GM19455 (cell line): ENCODE measurements at regions not wholly inside any gene's neighbourhood (a gene's known extent, or its start where the extent isn't known, plus 50 kb on each side); places are given as distances from the start of the nearest gene placed in this dataset.

Experiments
- ATAC-seq: cut with Tn5 transposase; IDR thresholded peaks from one replicate; pipeline ENCODE4 v1.9.1; 2021; ENCODE audit not compliant: unreplicated experiment

DNA sequence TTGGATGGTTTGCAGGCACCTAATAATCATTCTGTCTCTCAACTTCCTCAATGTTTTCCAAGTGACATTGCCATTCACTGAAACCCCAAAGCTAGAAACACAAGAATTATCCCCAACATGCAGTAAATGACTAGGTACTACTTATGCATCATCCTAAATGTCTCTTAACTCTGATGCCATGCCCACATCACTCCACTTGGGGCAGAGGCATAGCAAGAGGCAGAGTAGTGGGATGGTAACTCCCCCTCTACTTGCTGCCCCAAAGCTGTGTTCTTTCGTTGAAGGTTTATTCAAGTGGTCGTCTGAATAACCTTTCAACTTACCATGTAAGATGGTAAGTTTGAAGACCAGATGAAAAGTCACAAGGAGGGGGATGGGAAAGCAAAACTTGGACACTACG, 77.9 kb upstream of the SOX5 start:
- ATAC-seq: no peak

DNA sequence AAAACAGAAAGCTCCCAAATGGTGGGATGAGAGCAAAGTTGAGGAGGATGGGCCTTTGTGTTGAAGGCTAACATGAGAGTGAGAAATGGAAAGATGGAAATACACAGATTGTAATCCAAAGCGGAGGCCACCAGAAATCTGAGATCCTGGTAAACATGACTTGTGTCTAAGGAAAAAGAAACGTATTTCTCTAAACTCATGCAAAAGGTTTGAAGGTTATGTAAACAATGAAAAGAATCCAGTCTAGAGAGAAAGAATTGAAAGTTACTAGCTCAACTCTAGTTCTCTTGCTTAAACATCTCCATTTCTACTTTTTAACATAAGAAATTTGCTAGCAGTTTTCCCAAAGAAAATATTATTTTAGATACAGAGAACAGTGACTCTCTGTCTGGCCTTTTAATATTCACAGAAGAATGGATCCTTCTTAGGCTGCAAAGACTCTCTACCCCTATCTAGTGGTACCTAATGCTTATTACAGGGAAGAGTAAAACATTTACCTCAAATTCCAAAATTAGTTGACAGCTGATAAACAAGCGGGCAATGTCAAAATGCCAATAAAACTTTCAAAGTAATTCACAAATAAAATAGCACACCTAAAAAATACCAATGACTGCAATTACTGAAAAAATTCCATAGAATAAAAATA, 75.8 kb upstream of the SOX5 start:
- no peak for ATAC-seq

DNA sequence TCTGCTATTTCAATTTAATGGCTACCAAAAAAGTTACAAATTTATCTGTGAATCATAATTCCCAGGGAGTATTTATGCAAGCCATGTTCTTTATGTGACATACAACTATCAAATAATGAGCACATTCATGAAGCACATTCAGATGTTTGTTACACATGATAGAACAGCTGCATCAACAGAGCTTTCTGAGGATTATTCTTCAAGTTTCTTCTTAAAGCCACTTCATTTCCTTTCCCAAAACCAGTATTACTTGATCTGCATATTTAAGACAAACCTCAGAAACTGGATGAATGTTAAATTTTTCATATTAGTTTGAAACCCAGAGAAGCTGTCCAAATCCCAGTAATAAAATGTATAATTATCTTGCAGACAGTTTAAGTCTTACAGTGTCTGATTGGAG, 73.6 kb upstream of the SOX5 start:
- ATAC-seq: no peak

DNA sequence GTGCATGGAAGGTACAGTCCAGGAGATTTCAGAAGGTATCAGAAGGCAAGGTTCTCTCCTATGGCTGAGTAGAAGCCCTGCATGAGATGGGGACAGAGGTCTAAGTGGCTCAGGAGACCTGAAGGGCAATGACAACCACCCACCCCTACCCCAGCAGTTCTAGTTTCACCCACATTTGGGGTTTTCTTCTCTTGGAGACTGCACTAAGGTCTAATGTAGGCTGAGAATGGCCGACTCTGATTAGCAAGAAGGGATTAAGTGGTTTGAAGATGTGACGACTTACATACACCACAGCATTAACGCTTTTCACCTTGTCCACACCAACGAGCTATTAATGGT, 71.7 kb upstream of the SOX5 start:
- ATAC-seq: no peak

DNA sequence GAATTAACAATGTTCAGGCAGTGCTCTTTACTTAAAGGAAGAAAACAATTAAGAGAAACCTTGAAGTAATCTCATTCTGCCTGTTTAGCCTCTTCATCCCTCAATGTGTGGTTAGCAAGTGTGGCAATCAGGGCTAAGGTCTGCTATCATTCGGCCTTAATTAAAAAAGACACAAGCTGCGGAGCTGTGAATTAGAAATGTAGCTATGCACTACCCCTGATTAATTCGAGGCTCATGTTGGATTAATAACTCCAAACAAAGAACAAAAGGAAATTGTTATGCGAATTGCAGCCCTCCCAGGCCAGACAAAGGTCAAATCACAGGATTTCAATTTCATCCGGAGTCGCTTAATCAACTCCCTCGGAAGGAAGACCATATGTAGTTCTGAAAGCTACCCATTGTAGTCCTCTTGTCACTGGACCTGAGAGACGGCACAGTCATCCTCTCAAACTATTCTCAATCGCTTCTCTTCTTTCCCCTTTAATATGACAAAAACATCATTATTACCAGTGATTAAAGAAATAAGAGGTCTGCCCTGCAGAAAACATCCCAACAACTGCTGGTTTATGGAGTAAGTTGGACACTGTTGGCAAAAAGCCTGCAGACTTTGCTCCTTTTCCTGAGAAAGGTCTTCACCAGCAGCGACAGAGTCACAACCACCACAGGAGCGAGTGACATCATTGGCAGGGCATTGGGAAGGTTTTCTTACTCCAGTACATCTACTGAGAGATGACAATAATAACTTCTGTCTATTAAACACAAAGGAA, 71.1 kb upstream of the SOX5 start:
- ATAC-seq: no peak

DNA sequence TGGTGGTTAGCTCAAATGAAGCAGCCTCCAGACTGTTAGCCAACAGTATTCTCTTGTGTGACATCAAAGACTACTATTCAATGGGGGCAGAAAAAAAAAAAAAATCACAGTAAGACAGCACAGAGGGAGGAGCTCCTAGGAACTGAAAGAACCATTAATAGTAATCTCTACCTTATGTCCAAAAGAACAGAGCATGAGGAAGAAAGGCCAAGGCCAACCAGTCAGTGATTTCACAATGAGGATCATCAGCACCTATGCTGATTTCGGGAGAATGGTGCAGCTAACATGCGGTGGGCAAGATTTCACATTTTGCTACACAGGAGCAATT, 66.3 kb upstream of the SOX5 start:
- ATAC-seq: no peak

DNA sequence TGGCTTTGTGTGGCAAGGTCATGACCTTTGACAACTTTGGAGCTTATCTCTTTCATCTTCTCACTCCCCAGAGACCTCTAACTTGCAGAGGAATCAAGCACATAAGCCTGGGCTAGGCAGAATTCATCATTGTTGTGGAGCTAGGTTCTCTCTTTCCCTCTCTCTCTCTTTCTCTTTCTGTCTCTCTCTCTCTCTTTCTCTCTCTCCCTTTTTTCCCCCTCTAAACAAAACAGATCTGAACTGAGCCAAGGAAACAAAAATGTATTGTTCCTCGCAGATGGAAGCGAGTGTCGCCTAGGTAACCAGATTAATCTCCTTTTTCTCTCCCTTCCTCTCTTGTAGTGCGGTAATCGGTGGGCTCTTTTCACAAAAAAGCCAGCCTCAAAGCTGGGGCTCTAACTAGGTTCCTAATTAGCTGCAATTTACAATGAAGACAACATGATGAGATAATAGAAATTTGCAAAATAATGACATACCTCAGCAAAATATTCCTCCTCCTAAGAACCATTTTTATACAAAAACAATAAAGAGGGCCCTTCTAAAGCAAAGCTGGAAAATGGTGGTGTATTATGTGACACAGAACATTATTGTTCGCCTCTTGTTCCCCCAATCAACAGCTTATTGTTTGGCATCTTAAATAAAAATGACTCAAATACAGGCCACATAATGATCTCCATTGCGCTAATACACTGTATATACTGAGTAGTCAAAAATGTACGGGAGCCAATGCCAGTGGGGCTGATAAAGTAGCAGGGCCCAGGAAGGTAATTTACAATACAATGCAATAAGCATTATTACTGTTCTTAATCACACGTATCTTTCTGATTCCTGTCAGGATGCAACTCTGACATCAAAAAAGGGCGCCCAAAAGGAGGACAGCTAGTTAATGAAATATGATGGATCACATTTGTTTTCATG, 65.7 kb upstream of the SOX5 start:
- ATAC-seq: no peak

DNA sequence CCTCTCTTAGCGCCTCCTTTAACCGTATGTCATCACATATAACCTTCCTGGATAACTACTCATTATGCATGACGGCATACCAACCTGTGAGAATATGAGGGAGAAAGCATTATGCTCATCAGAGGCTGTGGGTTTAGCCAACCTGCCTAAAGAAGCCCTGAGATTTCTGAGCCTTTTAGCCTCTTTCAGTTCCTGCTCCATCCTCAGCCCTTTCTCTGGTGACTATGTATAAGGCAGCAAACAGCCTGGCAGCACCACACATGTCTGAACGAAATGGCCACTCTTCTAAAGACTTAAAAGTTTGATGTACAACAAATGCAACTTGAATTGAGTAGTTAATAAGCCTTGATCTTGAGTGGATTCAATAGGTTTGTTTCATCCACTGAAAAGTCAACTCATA, 64.8 kb upstream of the SOX5 start:
- ATAC-seq: no peak

DNA sequence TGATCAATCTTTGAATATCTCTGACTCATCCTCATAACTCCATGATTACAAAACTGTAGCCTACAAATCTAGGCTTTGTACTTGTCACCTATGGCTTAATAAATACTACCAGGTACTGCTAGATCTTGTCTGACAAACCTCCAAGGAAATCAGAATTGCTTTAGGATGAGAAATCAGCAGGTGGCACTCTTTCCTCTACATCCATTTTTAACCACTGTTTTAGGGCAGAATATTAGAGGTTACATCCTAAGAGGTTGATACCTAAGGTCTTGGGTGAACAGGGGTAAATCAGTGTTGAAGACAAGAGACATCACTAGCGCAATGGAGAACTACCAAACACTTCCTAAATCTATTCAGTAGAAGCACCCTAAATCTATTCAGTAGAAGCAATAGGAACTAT, 63.1 kb upstream of the SOX5 start:
- no peak for ATAC-seq

DNA sequence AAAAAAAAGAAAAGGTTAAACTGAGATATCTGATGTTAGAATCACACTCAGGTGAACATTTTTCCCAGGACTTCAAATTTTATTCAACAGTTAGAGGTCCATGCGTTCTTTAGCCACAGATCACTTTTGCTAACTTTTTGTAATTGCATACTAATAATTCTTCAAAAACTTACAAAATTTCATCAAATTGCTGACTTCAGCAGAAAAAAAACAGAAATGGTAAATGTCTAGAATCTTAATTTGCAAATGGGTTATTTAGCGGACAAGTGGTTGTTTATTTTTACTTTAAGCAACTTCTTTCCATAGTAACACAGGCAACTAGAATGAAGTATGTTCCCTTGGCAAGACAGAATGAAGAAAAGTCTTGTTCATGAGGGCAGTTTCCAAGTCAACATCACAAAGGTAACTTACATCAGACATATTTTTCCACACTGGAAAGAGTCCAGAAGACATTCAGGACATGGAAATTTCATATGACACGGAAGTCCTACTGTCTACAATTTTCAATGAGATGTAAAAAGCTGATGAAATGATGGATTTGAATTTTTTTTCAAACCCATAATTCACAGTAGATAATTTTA, 62.5 kb upstream of the SOX5 start:
- ATAC-seq: no peak

DNA sequence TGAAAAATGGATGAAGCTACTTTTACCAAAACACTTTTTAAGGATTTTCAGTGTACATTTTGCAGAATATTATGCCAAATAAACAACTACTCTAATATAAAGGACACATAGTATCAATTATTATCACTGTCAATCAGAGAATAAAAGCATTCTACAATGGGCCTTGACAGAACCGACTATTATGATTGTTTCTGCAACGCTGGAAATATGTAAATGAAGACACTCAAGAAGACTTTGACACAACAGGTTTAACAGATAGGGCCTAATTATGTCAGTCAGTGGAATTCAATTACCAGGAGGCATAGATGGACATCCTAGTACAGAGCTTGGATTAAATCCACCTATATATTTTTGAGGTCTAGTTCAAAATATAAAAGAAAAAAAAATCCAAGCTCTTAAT, 58.7 kb upstream of the SOX5 start:
- ATAC-seq: no peak
